Mesenchymal stem cell (in vitro differentiated cells and primary cell): ENCODE measurements at regions not wholly inside any gene's neighbourhood (a gene's known extent, or its start where the extent isn't known, plus 50 kb on each side); places are given as distances from the start of the nearest gene placed in this dataset.
A peak's percentile ranks its signal among the peaks of the same experiment; 100 is the strongest.

Source experiments
- DNase-seq: peaks from one replicate; pipeline ENCODE4 v3.0.0-alpha.2; 2013
- H2AFZ ChIP-seq: one replicate; pipeline ENCODE4 v1.6.1; 2013; ENCODE audit warnings: low read depth, mild to moderate bottlenecking, control low read depth, inconsistent platforms, low read length, moderate library complexity
- H2AK5ac ChIP-seq: 2 replicates; pipeline ENCODE4 v1.6.1; 2013; ENCODE audit warnings: low read length, moderate library complexity, mild to moderate bottlenecking, inconsistent platforms; ENCODE audit not compliant: severe bottlenecking
- H2BK120ac ChIP-seq: one replicate; pipeline ENCODE4 v1.6.1; 2013; ENCODE audit warnings: low read depth, mild to moderate bottlenecking, inconsistent platforms, low read length, moderate library complexity
- H2BK12ac ChIP-seq, 2 experiments: one replicate each; pipeline ENCODE4 v1.6.1; 2013; ENCODE audit warnings: inconsistent platforms in 2 of 2, low read length in 2 of 2, mild to moderate bottlenecking in 2 of 2, moderate library complexity in 2 of 2, control low read depth in 1 of 2
- H2BK15ac ChIP-seq: one replicate; pipeline ENCODE4 v1.6.1; 2013; ENCODE audit warnings: mild to moderate bottlenecking, low read depth, inconsistent platforms; ENCODE audit not compliant: poor library complexity, severe bottlenecking
- H2BK5ac ChIP-seq: 2 replicates; pipeline ENCODE4 v1.6.1; 2013; ENCODE audit warnings: low read depth, mild to moderate bottlenecking, low read length, control low read depth, inconsistent platforms; ENCODE audit not compliant: poor library complexity, severe bottlenecking
- H3K14ac ChIP-seq, 2 experiments: one replicate each; pipeline ENCODE4 v1.6.1; 2013; ENCODE audit warnings: inconsistent platforms in 2 of 2, low read length in 2 of 2, control low read depth in 1 of 2, mild to moderate bottlenecking in 1 of 2, moderate library complexity in 1 of 2
- H3K18ac ChIP-seq, 2 experiments: one replicate each; pipeline ENCODE4 v1.6.1; 2013; ENCODE audit warnings: inconsistent platforms in 2 of 2, low read length in 2 of 2, control low read depth in 1 of 2, low read depth in 1 of 2, mild to moderate bottlenecking in 1 of 2
- H3K23ac ChIP-seq, 2 experiments: one replicate each; pipeline ENCODE4 v1.6.1; 2013; ENCODE audit warnings: inconsistent platforms in 2 of 2, low read length in 2 of 2, mild to moderate bottlenecking in 2 of 2, moderate library complexity in 2 of 2, control low read depth in 1 of 2
- H3K27ac ChIP-seq: 2 replicates; pipeline ENCODE4 v1.5.1; 2013; ENCODE audit warnings: mild to moderate bottlenecking, moderate library complexity, low read length, control low read depth, inconsistent platforms; ENCODE audit not compliant: poor library complexity, severe bottlenecking
- H3K27me3 ChIP-seq, 2 experiments: 2 replicates each; pipeline versions ENCODE4 v1.6.1 to v1.7.0; 2013; ENCODE audit warnings: low read length in 2 of 2, mild to moderate bottlenecking in 2 of 2, moderate library complexity in 2 of 2, control low read depth in 1 of 2, inconsistent platforms in 1 of 2; ENCODE audit not compliant: control insufficient read depth in 1 of 2, insufficient read depth in 1 of 2
- H3K36me3 ChIP-seq, 2 experiments: 2 replicates each; pipeline versions ENCODE4 v1.6.1 to v1.7.0; 2013; ENCODE audit warnings: low read length in 2 of 2, control low read depth in 1 of 2, inconsistent platforms in 1 of 2, low read depth in 1 of 2, mild to moderate bottlenecking in 1 of 2; ENCODE audit not compliant: insufficient read depth in 2 of 2, control insufficient read depth in 1 of 2
- H3K4ac ChIP-seq, 2 experiments: one replicate each; pipeline ENCODE4 v1.6.1; 2013; ENCODE audit warnings: inconsistent platforms in 2 of 2, low read length in 2 of 2, mild to moderate bottlenecking in 2 of 2, moderate library complexity in 2 of 2, control low read depth in 1 of 2, low read depth in 1 of 2
- H3K4me1 ChIP-seq: 2 replicates; pipeline ENCODE4 v1.6.1; 2013; ENCODE audit warnings: low read depth, low read length, control low read depth; ENCODE audit not compliant: control insufficient read depth, insufficient read depth
- H3K4me2 ChIP-seq: 2 replicates; pipeline ENCODE4 v1.6.1; 2013; ENCODE audit warnings: low read length, mild to moderate bottlenecking, inconsistent platforms; ENCODE audit not compliant: poor library complexity, severe bottlenecking
- H3K4me3 ChIP-seq, 2 experiments: 2 replicates each; pipeline versions ENCODE4 v1.5.1 to v1.7.0; 2013; ENCODE audit warnings: low read length in 2 of 2, mild to moderate bottlenecking in 2 of 2, control low read depth in 1 of 2, low read depth in 1 of 2; ENCODE audit not compliant: insufficient read depth in 1 of 2
- H3K79me1 ChIP-seq: replicated peaks from 2 replicates; pipeline ENCODE4 v1.6.1; 2013; ENCODE audit warnings: mild to moderate bottlenecking, control low read depth, low read length, inconsistent platforms; ENCODE audit not compliant: poor library complexity, severe bottlenecking
- H3K9ac ChIP-seq: 2 replicates; pipeline ENCODE4 v1.7.0; 2013; ENCODE audit warnings: mild to moderate bottlenecking, low read length, moderate library complexity
- H3K9me3 ChIP-seq: 2 replicates; pipeline ENCODE4 v1.7.0; 2013; ENCODE audit warnings: mild to moderate bottlenecking, low read length; ENCODE audit not compliant: control insufficient read depth
- H4K8ac ChIP-seq: one replicate; pipeline ENCODE4 v1.6.1; 2013; ENCODE audit warnings: inconsistent platforms, mild to moderate bottlenecking, low read length, moderate library complexity
- H4K91ac ChIP-seq: one replicate; pipeline ENCODE4 v1.6.1; 2013; ENCODE audit warnings: mild to moderate bottlenecking, low read length, inconsistent platforms
- WGBS: methylation state at CpG from one replicate; pipeline ENCODE4 v1.1.7; 2013; ENCODE audit warnings: mixed read lengths; 5-methylcytosine and 5-hydroxymethylcytosine counted together

DNA sequence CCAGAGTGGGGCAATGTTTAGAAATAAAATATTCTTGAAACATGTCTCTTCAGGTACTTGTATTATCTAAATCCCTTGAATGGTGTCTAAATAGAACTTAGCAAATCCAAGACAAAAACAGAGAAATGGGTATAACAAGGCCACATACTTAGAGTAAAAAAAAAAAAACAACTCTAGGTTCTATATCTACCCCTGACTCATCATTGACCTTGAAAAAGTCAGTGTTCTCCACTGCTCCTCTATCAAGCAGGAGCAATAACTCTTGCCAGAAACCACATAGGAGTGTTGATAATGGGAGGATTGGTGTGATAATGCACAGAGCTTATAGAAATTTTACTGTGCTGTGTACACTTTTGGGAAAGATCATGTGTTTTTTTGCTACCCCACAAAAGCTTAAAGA, 296.6 kb upstream of the PMFBP1 start:
- no peak overlapping the region for H3K27ac ChIP-seq
- H2BK120ac ChIP-seq = no peak overlapping the region
- H3K79me1 ChIP-seq = no peaks in the 10 kb centered on the region
- H2AFZ ChIP-seq = no peak overlapping the region
- no peak overlapping the region for H4K91ac ChIP-seq
- no peak overlapping the region for H3K23ac ChIP-seq
- no peak overlapping the region for H2BK12ac ChIP-seq
- H3K4me3 ChIP-seq = no peak overlapping the region
- no peak overlapping the region for H3K9ac ChIP-seq
- no peak overlapping the region for H4K8ac ChIP-seq
- no peaks in the 10 kb centered on the region for H3K9me3 ChIP-seq
- H2AK5ac ChIP-seq = no peak overlapping the region
- no peak overlapping the region for H3K4me2 ChIP-seq
- no peaks in the 10 kb centered on the region for H3K27me3 ChIP-seq
- H3K4ac ChIP-seq = no peak overlapping the region
- no peak overlapping the region for H2BK5ac ChIP-seq
- H3K36me3 ChIP-seq = no peaks in the 10 kb centered on the region
- no peak overlapping the region for H3K14ac ChIP-seq
- no peak overlapping the region for H2BK15ac ChIP-seq
- H3K4me1 ChIP-seq = no peaks in the 10 kb centered on the region
- DNase-seq = peak; percentile 23
- no peak overlapping the region for H3K18ac ChIP-seq

DNA sequence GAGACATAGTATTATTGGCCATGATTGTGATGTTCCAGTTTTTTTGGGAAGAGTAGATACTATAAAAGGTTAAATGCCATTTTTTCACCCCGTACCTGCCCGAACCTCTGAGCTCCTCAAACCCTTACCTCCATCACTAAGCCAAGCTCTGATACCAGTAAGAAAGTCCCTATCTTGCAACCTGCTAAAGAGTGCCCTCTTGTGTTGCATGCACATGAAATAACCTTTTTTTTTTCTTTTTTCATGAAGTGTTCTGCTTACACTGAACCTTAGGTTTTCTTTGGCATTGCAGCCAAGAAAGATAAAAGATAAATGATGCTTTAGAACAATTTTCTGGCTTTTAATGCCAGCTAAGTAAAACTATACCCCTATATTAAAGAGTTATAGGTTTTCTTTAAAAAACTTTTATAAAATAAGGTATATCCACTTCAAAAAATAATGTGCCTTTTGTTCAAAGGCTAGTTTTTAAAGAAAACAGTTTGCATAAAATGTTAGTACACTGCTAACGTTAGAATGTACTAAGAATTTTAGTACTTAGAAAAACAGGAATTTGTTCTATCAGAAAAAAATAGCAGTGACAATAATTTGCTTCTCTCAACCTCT, 295.3 kb upstream of the PMFBP1 start:
- H3K14ac ChIP-seq = no peak overlapping the region
- no peak overlapping the region for H3K4me3 ChIP-seq
- no peaks in the 10 kb centered on the region for H3K9me3 ChIP-seq
- no peak overlapping the region for H3K9ac ChIP-seq
- H3K4me2 ChIP-seq = no peak overlapping the region
- H3K23ac ChIP-seq = no peak overlapping the region
- H4K8ac ChIP-seq = no peak overlapping the region
- DNase-seq = peak; percentile 60
- H3K27ac ChIP-seq = no peak overlapping the region
- H3K4me1 ChIP-seq = no peaks in the 10 kb centered on the region
- no peak overlapping the region for H2AFZ ChIP-seq
- no peaks in the 10 kb centered on the region for H3K36me3 ChIP-seq
- no peaks in the 10 kb centered on the region for H3K79me1 ChIP-seq
- WGBS = 63% methylated on average over 2 of the region's 3 CpGs
- H3K4ac ChIP-seq = no peak overlapping the region
- H3K18ac ChIP-seq = no peak overlapping the region
- H4K91ac ChIP-seq = no peak overlapping the region
- no peaks in the 10 kb centered on the region for H3K27me3 ChIP-seq
- H2BK15ac ChIP-seq = no peak overlapping the region
- H2BK5ac ChIP-seq = no peak overlapping the region
- H2BK12ac ChIP-seq = no peak overlapping the region
- H2AK5ac ChIP-seq = no peak overlapping the region
- H2BK120ac ChIP-seq = no peak overlapping the region

- Histone ChIP-seq H2BK12ac (no peak overlapping the region), H2BK15ac (no peak overlapping the region), H3K27ac (no peak overlapping the region), H3K23ac (no peak overlapping the region), H3K9ac (no peak overlapping the region), H3K4me2 (no peak overlapping the region), H3K14ac (no peak overlapping the region), H3K4me1 (peaks cover 1% of the 10 kb centered on the region), H2BK120ac (no peak overlapping the region), H3K36me3 (no peaks in the 10 kb centered on the region), H3K4ac (no peak overlapping the region), H3K4me3 (no peak overlapping the region), H4K91ac (no peak overlapping the region), H3K9me3 (no peaks in the 10 kb centered on the region), H3K18ac (no peak overlapping the region), H2AK5ac (no peak overlapping the region), H4K8ac (no peak overlapping the region), H3K79me1 (no peaks in the 10 kb centered on the region), H2BK5ac (no peak overlapping the region), H2AFZ (no peak overlapping the region), H3K27me3 (no peaks in the 10 kb centered on the region)
- WGBS = 92% methylated on average over 2 of the region's 5 CpGs
- DNase-seq = no peak
Measured at GRCh38 chr16:72464597-72465368, 292.8 kb upstream of the PMFBP1 start.

DNA sequence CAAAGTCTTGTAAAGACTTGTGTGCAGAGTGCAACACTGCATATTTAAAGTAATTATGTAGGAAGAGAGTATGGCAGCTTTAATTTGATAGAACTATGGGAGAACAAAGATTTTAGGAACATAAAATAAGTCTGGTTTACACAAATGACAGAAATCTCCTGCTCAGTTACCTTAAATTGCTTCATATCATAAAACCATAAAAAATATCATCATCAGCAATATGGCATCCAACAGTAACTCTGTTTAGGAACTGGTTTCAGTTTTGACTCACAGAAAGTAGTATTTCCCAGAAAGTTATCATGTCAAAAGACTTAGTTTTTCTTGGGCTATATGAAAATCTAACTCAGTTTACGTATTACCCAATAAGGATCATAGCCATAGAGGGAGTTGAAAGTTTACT, 292.1 kb upstream of the PMFBP1 start:
- no peak overlapping the region for H3K23ac ChIP-seq
- H4K8ac ChIP-seq = no peak overlapping the region
- no peak overlapping the region for H2AFZ ChIP-seq
- H2BK5ac ChIP-seq = no peak overlapping the region
- no peaks in the 10 kb centered on the region for H3K27me3 ChIP-seq
- H3K18ac ChIP-seq = no peak overlapping the region
- no peaks in the 10 kb centered on the region for H3K36me3 ChIP-seq
- no peak overlapping the region for H3K14ac ChIP-seq
- WGBS = no CpG with 5 or more reads among the region's 1 CpG
- no peak overlapping the region for H3K9ac ChIP-seq
- no peak overlapping the region for H4K91ac ChIP-seq
- H2BK12ac ChIP-seq = no peak overlapping the region
- H3K4ac ChIP-seq = no peak overlapping the region
- no peak overlapping the region for H2BK15ac ChIP-seq
- H3K4me2 ChIP-seq = no peak overlapping the region
- H3K9me3 ChIP-seq = no peaks in the 10 kb centered on the region
- peaks cover 1% of the 10 kb centered on the region for H3K4me1 ChIP-seq
- H2AK5ac ChIP-seq = no peak overlapping the region
- no peak overlapping the region for H3K27ac ChIP-seq
- no peak overlapping the region for H3K4me3 ChIP-seq
- DNase-seq = no peak
- H3K79me1 ChIP-seq = no peaks in the 10 kb centered on the region
- no peak overlapping the region for H2BK120ac ChIP-seq
